RWPE1 (cell line): ENCODE measurements at regions not wholly inside any gene's neighbourhood (a gene's known extent, or its start where the extent isn't known, plus 50 kb on each side); places are given as distances from the start of the nearest gene placed in this dataset.

Experiments
- CTCF ChIA-PET: fragments of 350-600 bp; sonication (Branson Sonifier 250); formaldehyde crosslinking; extraction: SDS; loops from one replicate; lab custom pipeline; 2021; lab: Yijun Ruan, JAX
- POLR2A ChIA-PET: fragments of 400-600 bp; formaldehyde crosslinking; extraction: SDS; loops from one replicate; lab custom pipeline; 2020; ENCODE audit warnings: antibody characterized with exemption; ENCODE audit not compliant: low non-redundant PET; lab: Yijun Ruan, JAX
- DNase-seq: peaks from one replicate; pipeline ENCODE4 v3.0.0; 2012; ENCODE audit warnings: low spot score
- H3K27ac ChIP-seq: fragments of 450-650 bp; 2 replicates; pipeline ENCODE4 v1.5.1; 2017
- CTCF ChIP-seq: fragments of 450-650 bp; conservative IDR thresholded peaks from 2 replicates; pipeline ENCODE4 v1.5.1; 2017; ENCODE audit warnings: low read depth, mild to moderate bottlenecking

GRCh38 chr9:3672399-3672798 lies 146.6 kb upstream of the RFX3 start:
- POLR2A ChIA-PET, result no interaction called here
- CTCF ChIA-PET, result no interaction called here
- no peak overlapping the region for H3K27ac ChIP-seq
- no peak for TF ChIP-seq CTCF
- no peak for DNase-seq

GRCh38 chr9:3664044-3664443 lies 138.2 kb upstream of the RFX3 start:
- DNase-seq, result no peak
- ChIA-PET POLR2A (no interaction called here), CTCF (interaction anchor here (0.6 kb wide), 1 partner anchor 654 kb away, joined by 3 read pairs; no protein-coding TSS in a partner anchor)
- no peak overlapping the region for H3K27ac ChIP-seq
- TF ChIP-seq CTCF, result no peak

- ChIA-PET POLR2A (no interaction called here), CTCF (no interaction called here)
Measured at GRCh38 chr9:3662671-3663070, 136.9 kb upstream of the RFX3 start.

GRCh38 chr9:3660936-3661335 lies 135.1 kb upstream of the RFX3 start:
- no peak overlapping the region for H3K27ac ChIP-seq
- no peak for TF ChIP-seq CTCF
- ChIA-PET CTCF (no interaction called here), POLR2A (no interaction called here)
- no peak for DNase-seq

More at GRCh38 chr9:3662671-3663070, 136.9 kb upstream of the RFX3 start:
- no peak overlapping the region for H3K27ac ChIP-seq
- no peak for TF ChIP-seq CTCF
- no peak for DNase-seq

GRCh38 chr9:3659647-3660046 lies 133.8 kb upstream of the RFX3 start:
- DNase-seq, result no peak
- POLR2A ChIA-PET, result no interaction called here
- CTCF ChIA-PET, result interaction anchor here (0.5 kb wide), 1 partner anchor 14 kb away, joined by 3 read pairs; no protein-coding TSS in a partner anchor
- H3K27ac ChIP-seq, result no peak overlapping the region
- TF ChIP-seq CTCF, result no peak

- POLR2A ChIA-PET, result no interaction called here
- DNase-seq, result no peak
- no peak for TF ChIP-seq CTCF
- no peak overlapping the region for H3K27ac ChIP-seq
- CTCF ChIA-PET, result interaction anchor here (0.5 kb wide), 1 partner anchor 14 kb away, joined by 3 read pairs; no protein-coding TSS in a partner anchor
Measured at GRCh38 chr9:3658964-3659363, 133.2 kb upstream of the RFX3 start.
